HUES48 (cell line): ENCODE measurements at regions not wholly inside any gene's neighbourhood (a gene's known extent, or its start where the extent isn't known, plus 50 kb on each side); places are given as distances from the start of the nearest gene placed in this dataset.

Experiments
- H3K27ac ChIP-seq: one replicate; pipeline ENCODE4 v1.7.0; 2013; ENCODE audit warnings: low read depth, low read length, inconsistent platforms
- H3K27me3 ChIP-seq: 2 replicates; pipeline ENCODE4 v1.6.1; 2013; ENCODE audit warnings: mild to moderate bottlenecking, low read length; ENCODE audit not compliant: control insufficient read depth, insufficient read depth
- H3K36me3 ChIP-seq: 2 replicates; pipeline ENCODE4 v1.6.1; 2013; ENCODE audit warnings: low read length; ENCODE audit not compliant: control insufficient read depth, insufficient read depth
- H3K4me1 ChIP-seq: 2 replicates; pipeline ENCODE4 v1.6.1; 2013; ENCODE audit warnings: mild to moderate bottlenecking, low read length; ENCODE audit not compliant: control insufficient read depth, insufficient read depth
- H3K4me3 ChIP-seq: 2 replicates; pipeline ENCODE4 v1.5.1; 2013; ENCODE audit warnings: mild to moderate bottlenecking, low read depth, low read length
- H3K9ac ChIP-seq: 2 replicates; pipeline ENCODE4 v1.6.1; 2013; ENCODE audit warnings: mild to moderate bottlenecking, low read depth, low read length, moderate library complexity
- H3K9me3 ChIP-seq: 2 replicates; pipeline ENCODE4 v1.6.1; 2013; ENCODE audit warnings: low read length; ENCODE audit not compliant: control insufficient read depth, insufficient read depth

DNA sequence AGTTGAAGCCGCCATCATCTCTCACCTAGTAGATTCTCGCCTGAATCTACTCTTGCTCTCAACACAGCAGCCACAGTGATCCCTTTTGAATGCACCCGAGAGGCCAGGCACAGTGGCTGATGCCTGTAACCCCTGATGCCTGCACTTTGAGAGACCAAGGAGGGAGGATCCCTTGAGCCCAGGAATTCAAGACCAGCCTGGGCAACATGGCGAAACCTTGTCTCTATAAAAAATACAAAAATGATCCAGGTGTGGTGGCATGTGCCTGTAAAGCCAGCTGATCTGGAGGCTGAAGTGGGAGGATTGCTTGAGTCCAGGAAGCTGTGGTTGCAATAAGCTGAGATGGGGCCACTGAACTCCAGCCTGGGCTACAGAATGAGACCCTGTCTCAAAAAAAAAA, 60.3 kb upstream of the EML4 start:
- Histone ChIP-seq H3K4me3 (no peak overlapping the region), H3K36me3 (no peaks in the 10 kb centered on the region), H3K27me3 (no peaks in the 10 kb centered on the region), H3K9ac (no peak overlapping the region), H3K4me1 (peaks cover 26% of the 10 kb centered on the region), H3K27ac (no peak overlapping the region), H3K9me3 (no peaks in the 10 kb centered on the region)

DNA sequence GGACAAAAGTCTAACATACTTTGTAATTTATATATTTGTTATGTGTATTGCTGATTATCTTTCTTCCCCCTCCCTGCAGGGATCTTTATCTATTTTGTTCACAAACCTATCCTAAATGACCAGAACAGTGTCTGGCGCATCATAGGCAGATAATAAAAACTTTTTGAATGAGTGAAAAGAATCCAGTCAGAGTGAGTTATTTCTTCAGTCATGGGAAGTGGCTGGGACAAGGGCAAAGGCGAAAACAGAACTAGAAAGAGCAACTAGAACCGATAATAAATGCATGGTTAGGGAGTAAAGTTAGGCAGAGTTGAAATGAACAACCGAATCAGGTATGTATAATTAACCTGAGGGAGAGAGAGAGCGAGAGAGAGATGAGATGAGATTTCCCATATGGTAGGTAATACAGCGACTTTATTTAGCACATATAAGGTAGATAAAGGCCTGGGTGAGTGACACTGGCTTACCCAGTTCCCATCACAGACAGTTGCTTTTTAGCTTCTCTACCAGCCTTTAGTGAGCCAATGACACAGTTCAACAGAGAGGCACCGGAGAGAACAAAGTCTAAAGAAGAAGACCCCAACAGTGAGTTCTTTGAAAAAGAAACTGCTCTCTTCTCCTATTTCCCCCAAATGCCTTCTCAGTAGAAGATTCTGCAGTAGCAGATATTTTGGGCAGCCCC, 59.1 kb upstream of the EML4 start:
- Histone ChIP-seq H3K27ac (no peak overlapping the region), H3K27me3 (no peaks in the 10 kb centered on the region), H3K4me3 (no peak overlapping the region)

DNA sequence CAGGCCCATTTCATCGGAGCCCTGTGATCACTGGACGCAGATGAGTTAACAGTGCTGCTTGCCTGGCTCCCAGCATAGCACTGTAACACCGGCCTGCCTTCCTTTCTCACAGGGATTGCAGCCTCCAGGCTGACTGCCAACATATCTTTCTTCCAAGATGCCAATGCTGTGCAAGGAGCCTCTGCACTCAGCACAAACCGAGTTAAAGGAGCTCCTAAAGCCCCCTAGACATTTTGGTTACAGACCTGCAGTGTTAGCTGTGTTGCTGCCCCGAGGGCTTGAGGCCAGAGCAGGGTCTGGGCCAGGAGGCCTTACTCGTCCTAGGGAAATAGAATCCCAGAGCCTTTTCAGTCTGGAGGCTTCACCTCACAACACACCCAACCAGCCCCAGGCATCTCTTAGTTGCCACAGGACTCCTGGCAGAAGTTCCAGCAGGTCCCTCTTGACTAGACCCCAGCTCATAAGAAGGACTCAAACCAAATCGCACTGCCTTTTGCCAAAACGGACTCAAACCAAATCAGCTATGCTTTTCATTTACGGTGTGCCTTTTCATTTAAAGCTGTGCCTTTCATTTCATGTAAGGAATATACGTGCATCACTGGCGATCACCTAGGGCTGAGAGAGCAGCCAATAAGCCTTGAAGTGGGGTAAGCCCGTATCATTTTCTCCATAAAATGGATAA, 58.4 kb upstream of the EML4 start:
- Histone ChIP-seq H3K9ac (no peak overlapping the region), H3K27ac (no peak overlapping the region), H3K9me3 (no peaks in the 10 kb centered on the region), H3K27me3 (no peaks in the 10 kb centered on the region), H3K4me1 (peaks cover 8% of the 10 kb centered on the region), H3K4me3 (no peak overlapping the region), H3K36me3 (no peaks in the 10 kb centered on the region)

More for the DNA sequence above, 59.1 kb upstream of the EML4 start:
- Histone ChIP-seq H3K9ac (no peak overlapping the region), H3K36me3 (no peaks in the 10 kb centered on the region), H3K9me3 (no peaks in the 10 kb centered on the region), H3K4me1 (peaks cover 15% of the 10 kb centered on the region)

DNA sequence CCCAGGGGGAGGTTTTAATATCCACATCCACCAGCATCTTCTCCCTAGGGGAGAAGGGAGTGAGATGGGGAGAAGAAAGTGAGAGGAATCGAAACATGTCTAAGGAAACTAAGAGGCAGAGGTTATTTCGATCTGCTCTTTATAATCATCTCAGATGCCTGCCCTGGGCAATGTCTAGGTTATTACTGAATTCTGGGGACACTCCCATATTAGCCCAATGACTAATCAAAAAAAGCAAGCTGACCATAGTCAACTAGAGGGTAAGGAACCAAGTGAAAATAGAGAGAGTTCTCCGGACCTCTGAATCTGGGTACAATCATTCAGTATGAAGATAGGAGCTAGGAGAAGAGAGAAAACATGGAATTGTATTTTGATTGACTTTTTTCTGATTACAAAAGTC, 56.7 kb upstream of the EML4 start:
- Histone ChIP-seq H3K4me3 (no peak overlapping the region), H3K27ac (no peak overlapping the region), H3K9ac (no peak overlapping the region), H3K9me3 (no peaks in the 10 kb centered on the region), H3K27me3 (no peaks in the 10 kb centered on the region), H3K36me3 (no peaks in the 10 kb centered on the region), H3K4me1 (peaks cover 7% of the 10 kb centered on the region)

DNA sequence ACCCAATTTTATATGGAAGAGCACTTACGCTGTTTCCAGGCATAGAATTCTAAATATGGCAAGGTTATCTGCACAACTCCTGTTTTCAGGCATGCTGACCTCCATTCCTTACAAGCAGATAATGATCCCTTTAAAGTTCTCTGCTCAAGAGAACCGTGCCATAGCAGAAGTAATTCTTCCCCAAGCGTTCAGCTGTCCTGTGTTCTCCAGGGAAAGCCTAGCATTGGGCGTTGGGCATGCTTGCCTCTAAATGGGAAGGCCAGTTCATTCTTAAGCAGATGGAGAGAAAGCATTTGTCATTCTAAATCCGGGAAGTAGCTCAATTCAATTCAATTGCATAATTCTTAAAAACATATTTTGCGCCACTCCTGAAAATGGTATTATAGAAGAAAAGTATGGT, 55.7 kb upstream of the EML4 start:
- H3K36me3 ChIP-seq = no peaks in the 10 kb centered on the region
- no peaks in the 10 kb centered on the region for H3K27me3 ChIP-seq
- no peaks in the 10 kb centered on the region for H3K9me3 ChIP-seq
- no peak overlapping the region for H3K4me3 ChIP-seq
- peaks cover 16% of the 10 kb centered on the region for H3K4me1 ChIP-seq
- no peak overlapping the region for H3K9ac ChIP-seq
- no peak overlapping the region for H3K27ac ChIP-seq

DNA sequence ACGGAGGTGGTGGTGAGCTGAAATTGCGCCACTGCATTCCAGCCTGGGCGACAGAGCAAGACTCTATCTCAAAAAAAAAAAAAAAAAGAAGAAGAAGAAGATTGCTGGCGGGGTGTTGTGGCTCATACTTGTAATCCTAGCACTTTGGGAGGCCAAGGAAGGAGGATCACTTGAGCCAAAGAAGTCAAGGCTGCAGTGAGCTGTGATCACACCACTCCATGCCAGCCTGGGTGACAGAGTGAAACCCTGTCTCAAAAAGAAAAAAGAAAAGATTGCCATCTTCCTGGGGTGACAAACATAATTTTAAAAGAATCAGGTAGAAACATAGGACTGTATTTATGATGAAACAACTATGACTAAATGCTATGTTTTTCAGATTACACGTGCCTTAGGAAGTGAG, 55.1 kb upstream of the EML4 start:
- peaks cover 16% of the 10 kb centered on the region for H3K4me1 ChIP-seq
- H3K36me3 ChIP-seq = no peaks in the 10 kb centered on the region
- no peak overlapping the region for H3K27ac ChIP-seq
- no peaks in the 10 kb centered on the region for H3K27me3 ChIP-seq
- H3K9me3 ChIP-seq = no peaks in the 10 kb centered on the region
- H3K9ac ChIP-seq = no peak overlapping the region
- H3K4me3 ChIP-seq = no peak overlapping the region

DNA sequence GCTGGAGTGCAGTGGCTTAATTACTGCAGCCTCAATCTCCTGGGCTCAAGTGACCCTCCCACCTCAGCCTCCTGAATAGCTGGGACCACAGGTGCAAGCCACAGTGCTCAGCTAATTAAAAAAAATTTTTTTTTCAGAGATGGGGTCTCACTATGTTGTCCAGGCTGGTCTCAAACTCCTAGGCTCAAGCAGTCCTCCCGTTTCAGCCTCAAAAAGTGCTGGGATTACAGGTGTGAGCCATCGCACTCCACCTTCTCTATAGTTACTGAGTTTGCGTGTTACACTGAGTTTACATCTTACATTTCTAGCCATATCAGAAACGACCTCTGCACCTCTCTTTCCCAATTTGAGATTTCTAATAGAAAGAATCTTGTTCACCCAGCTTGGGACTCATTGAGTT, 53.6 kb upstream of the EML4 start:
- Histone ChIP-seq H3K4me1 (peaks cover 16% of the 10 kb centered on the region), H3K27me3 (no peaks in the 10 kb centered on the region), H3K4me3 (no peak overlapping the region), H3K36me3 (no peaks in the 10 kb centered on the region), H3K9ac (no peak overlapping the region), H3K27ac (no peak overlapping the region), H3K9me3 (no peaks in the 10 kb centered on the region; the same call in 1 of the 2 replicates)

DNA sequence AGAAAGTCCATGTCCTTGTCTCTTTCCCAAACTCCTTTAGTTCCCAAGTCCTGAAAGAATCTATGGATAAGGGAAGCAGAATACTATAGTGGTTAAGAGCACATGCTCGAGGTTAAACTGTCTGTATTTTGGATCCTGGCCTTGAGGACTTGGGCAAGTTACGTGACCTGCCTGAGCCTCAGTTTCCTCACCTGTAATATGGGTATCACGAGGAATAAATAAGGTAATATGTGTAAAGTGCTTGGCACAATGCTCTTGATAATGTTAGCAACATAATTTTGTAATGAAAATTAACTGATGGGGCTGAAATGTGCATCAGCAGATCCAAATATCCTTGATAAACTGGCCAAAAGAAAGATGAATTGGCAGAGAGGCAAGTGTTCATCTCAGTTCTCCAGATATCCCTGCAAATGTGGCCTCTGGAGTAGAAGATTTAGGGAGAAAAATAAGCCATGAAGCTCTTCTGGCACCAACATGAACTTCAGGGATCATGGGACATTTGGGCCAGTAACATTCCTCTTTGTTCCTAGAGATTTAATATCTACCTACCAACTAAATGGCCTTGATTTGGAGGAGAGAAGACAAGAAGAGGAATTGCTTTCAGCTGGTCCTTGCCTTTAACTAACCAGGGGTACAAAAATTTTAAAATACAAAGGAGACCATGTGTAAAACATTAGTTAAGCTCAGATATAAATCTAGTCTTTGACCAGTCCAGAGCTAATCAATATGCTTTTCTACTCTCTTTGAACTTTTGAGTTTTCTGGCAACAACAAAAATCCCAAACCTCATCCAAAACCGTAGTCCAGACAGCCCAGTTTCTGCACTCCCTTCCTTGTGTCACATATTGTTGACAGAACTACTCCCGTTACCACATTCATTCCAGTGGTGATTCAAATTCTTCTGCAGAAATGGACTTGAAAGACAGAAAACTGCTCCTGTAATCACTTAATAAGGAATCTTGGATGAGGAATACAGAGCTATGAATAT, 52.7 kb upstream of the EML4 start:
- H3K27ac ChIP-seq = no peak overlapping the region
- H3K4me1 ChIP-seq = peaks cover 16% of the 10 kb centered on the region
- no peaks in the 10 kb centered on the region for H3K27me3 ChIP-seq
- no peaks in the 10 kb centered on the region; the same call in 1 of the 2 replicates for H3K9me3 ChIP-seq
- no peak overlapping the region for H3K9ac ChIP-seq
- no peaks in the 10 kb centered on the region for H3K36me3 ChIP-seq
- H3K4me3 ChIP-seq = no peak overlapping the region

DNA sequence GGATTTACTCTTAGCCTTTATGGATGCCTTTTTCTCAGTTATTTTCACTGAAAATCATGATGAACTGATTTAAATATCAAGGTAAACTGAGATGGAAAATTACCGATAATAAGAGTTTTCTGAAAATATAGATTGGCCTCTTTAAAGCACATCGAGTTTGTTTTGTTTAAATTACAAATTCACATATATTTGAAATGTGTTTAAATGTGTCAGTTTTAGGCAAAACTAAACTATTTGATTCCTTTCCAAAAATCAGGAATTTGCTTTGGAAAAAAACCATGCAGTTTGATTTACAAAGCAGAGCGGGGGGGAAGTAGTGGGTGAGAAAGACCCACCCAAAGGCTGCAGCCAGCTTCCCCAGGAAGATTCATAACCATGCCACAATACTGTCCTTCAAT, 52.0 kb upstream of the EML4 start:
- Histone ChIP-seq H3K4me3 (no peak overlapping the region), H3K27ac (peak overlapping the region; percentile 79), H3K27me3 (no peaks in the 10 kb centered on the region), H3K4me1 (peaks cover 16% of the 10 kb centered on the region), H3K9me3 (no peaks in the 10 kb centered on the region; the same call in 1 of the 2 replicates), H3K36me3 (no peaks in the 10 kb centered on the region), H3K9ac (no peak overlapping the region)

DNA sequence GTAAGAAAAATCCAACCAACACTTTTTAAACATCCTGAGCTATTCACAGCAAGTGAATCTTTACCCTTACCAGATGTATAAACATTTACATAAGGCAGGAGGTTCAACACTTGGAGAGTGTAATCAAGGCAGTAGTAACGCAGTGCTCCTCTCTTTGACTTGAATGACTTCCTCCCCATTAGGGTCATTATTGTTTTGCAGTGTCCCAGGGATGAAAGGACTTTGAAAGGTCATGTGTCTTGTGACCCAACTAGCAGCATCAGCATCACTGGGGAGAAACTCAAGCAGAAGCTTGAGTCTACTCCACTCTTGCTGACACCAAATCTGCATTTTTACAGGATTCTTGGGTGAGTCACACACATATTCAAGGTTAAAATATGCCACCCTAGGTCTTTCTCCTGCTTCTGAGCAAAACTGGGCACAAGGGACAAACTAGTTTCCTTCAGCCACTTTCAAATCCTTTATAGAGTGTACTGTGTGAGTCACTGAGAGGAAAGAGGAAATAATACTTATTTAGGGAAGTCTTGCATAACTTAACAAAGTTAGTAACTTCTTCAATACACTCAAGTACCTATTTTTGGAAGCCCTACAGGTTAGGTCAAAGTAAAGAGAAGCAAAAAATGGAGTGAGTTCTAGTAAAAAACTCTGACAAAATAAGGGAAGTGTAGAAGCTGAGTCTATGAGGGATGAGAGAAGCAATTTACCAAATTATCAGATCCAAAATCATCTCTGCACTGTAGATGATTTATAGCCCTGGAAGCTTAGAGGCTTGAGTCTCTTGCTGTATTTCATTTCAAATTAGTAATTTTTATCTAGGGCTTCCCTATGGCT, 51.0 kb upstream of the EML4 start:
- H3K4me3 ChIP-seq = no peak overlapping the region
- H3K9ac ChIP-seq = no peak overlapping the region

More for the DNA sequence above, 51.0 kb upstream of the EML4 start:
- Histone ChIP-seq H3K27ac (peak overlapping the region; percentile 79), H3K9me3 (no peaks in the 10 kb centered on the region; the same call in 1 of the 2 replicates), H3K27me3 (no peaks in the 10 kb centered on the region), H3K4me1 (peaks cover 16% of the 10 kb centered on the region), H3K36me3 (no peaks in the 10 kb centered on the region)
